Psoas muscle (tissue), 7 donors: ENCODE measurements at regions not wholly inside any gene's neighbourhood (a gene's known extent, or its start where the extent isn't known, plus 50 kb on each side); places are given as distances from the start of the nearest gene placed in this dataset.

ENCODE experiments used
- ATAC-seq, 4 donors: fragments of 200-7000 bp; cut with Tn5 transposase; one replicate each; pipeline ENCODE4 v1.9.1; 2020; ENCODE audit warnings: moderate library complexity in 3 of 4, mild to moderate bottlenecking in 2 of 4
- DNase-seq, 2 donors: peaks; one replicate each; pipeline ENCODE4 v3.0.0-alpha.2; 2020
- H3K27ac ChIP-seq: fragments of 200-600 bp; one replicate; pipeline ENCODE4 v1.8.0; 2022
- H3K27me3 ChIP-seq, 3 donors: fragments of 200-600 bp in 1 of 3; one replicate each; pipeline versions ENCODE4 v1.6.1 to v1.8.0; 2013 to 2022; ENCODE audit warnings: low read length in 2 of 3, mild to moderate bottlenecking in 2 of 3, moderate library complexity in 1 of 3; ENCODE audit not compliant: insufficient read depth in 3 of 3
- H3K36me3 ChIP-seq, 2 donors: fragments of 200-600 bp in 1 of 2; one replicate each; pipeline versions ENCODE4 v1.6.1 to v1.8.0; 2013 to 2022; ENCODE audit warnings: low read depth in 1 of 2, mild to moderate bottlenecking in 1 of 2, moderate library complexity in 1 of 2; ENCODE audit not compliant: insufficient read depth in 1 of 2
- H3K4me1 ChIP-seq: fragments of 200-600 bp; one replicate; pipeline ENCODE4 v1.8.0; 2022
- H3K4me3 ChIP-seq: fragments of 200-600 bp; one replicate; pipeline ENCODE4 v1.8.0; 2022; ENCODE audit warnings: mild to moderate bottlenecking
- H3K9me3 ChIP-seq: fragments of 200-600 bp; one replicate; pipeline ENCODE4 v1.8.0; 2022
- CTCF ChIP-seq: fragments of 200-600 bp; IDR thresholded peaks from one replicate; pipeline ENCODE4 v1.8.0; 2022; ENCODE audit warnings: antibody characterized with exemption
- WGBS, 3 donors: extraction: QIAGEN DNeasy Blood & Tissue Kit; methylation state at CpG; one replicate each; pipeline versions ENCODE4 v1.1.6 to v1.1.7; 2013; 5-methylcytosine and 5-hydroxymethylcytosine counted together
- intact Hi-C, 2 donors: fragments of 100-400 bp; cut with DNase I; formaldehyde crosslinking; loops; one replicate each; pipeline versions ENCODE4 v1.11.0 to v1.14.2; 2022
- donor health status: healthy with polysubstance abuse.
- donor health status: DM: no; HTN: no; CAD: no; lungs with moderate emphysema.
- donor health status: Bipolar disorder and iron deficiency.
- donor health status: healthy.
- donor health status: DM: yes; HTN: yes; CAD: no.
- donor health status: DM: no; HTN: no; CAD: no.
- donor health status: DM: yes; HTN: yes; CAD: no.

- intact Hi-C loops, result no loop called here
- no peak for ATAC-seq
These were observed 294.6 kb downstream of the MIAT start for GRCh38 chr22:26952004-26952403.

GRCh38 chr22:26952451-26953011 lies 295.1 kb downstream of the MIAT start:
- ATAC-seq (no peak), DNase-seq (no peak)
- Histone ChIP-seq H3K27ac (no peak overlapping the region), H3K4me1 (no peaks in the 10 kb centered on the region), H3K36me3 (no peaks in the 10 kb centered on the region), H3K27me3 (peaks cover 0 to 54% (median 0%) of the 10 kb centered on the region in 3 donors), H3K9me3 (no peaks in the 10 kb centered on the region), H3K4me3 (no peak overlapping the region)
- WGBS, 3 donors, result 22 to 35% (median 28%) methylated on average over 15 of the region's 15 CpGs
- TF ChIP-seq CTCF, result no peak
- intact Hi-C loops, result no loop called here

More at GRCh38 chr22:26952004-26952403, 294.6 kb downstream of the MIAT start:
- H3K4me1 ChIP-seq, result no peaks in the 10 kb centered on the region
- H3K27me3 ChIP-seq, result peaks cover 0 to 49% (median 0%) of the 10 kb centered on the region in 3 donors
- no peak for DNase-seq
- no peak overlapping the region for H3K27ac ChIP-seq
- no peak overlapping the region for H3K4me3 ChIP-seq
- H3K36me3 ChIP-seq, result no peaks in the 10 kb centered on the region
- H3K9me3 ChIP-seq, result no peaks in the 10 kb centered on the region
- no peak for TF ChIP-seq CTCF
- 33 to 39% (median 38%) methylated on average over 4 of the region's 4 CpGs for WGBS, 3 donors

GRCh38 chr22:26953012-26953883 lies 295.9 kb downstream of the MIAT start:
- Histone ChIP-seq H3K27ac (no peak overlapping the region), H3K4me1 (no peaks in the 10 kb centered on the region), H3K36me3 (no peaks in the 10 kb centered on the region), H3K9me3 (no peaks in the 10 kb centered on the region), H3K27me3 (peaks cover 0 to 57% (median 0%) of the 10 kb centered on the region in 3 donors), H3K4me3 (no peak overlapping the region)
- 14 to 27% (median 27%) methylated on average over 17 of the region's 17 CpGs for WGBS, 3 donors
- intact Hi-C loops, result no loop called here
- ATAC-seq (no peak), DNase-seq (no peak)
- TF ChIP-seq CTCF, result no peak

- intact Hi-C loops, result no loop called here
- WGBS, 3 donors, result 31 to 35% (median 33%) methylated on average over 4 of the region's 4 CpGs
- no peak overlapping the region for H3K27ac ChIP-seq
- no peaks in the 10 kb centered on the region for H3K36me3 ChIP-seq
- no peaks in the 10 kb centered on the region for H3K9me3 ChIP-seq
- no peak for TF ChIP-seq CTCF
- no peak for DNase-seq
- H3K4me3 ChIP-seq, result no peak overlapping the region
- H3K4me1 ChIP-seq, result no peaks in the 10 kb centered on the region
- H3K27me3 ChIP-seq, result peaks cover 3 to 81% (median 4%) of the 10 kb centered on the region in 3 donors
- ATAC-seq, result no peak
These were observed 299.0 kb downstream of the MIAT start for GRCh38 chr22:26956371-26956770.
